Peyer's patch (tissue), 4 donors: ENCODE measurements at regions not wholly inside any gene's neighbourhood (a gene's known extent, or its start where the extent isn't known, plus 50 kb on each side); places are given as distances from the start of the nearest gene placed in this dataset.

Source experiments
- POLR2A ChIP-seq, 2 donors: fragments of 450-650 bp; IDR thresholded peaks; one replicate each; pipeline ENCODE4 v1.5.1; 2017; ENCODE audit warnings: antibody characterized with exemption in 2 of 2, mild to moderate bottlenecking in 2 of 2, moderate library complexity in 2 of 2
- TF ChIP-seq, protein P1 (sequence below), 6 experiments: fragments of 450-650 bp in 4 of 6; fragments of 200-600 bp in 2 of 6; sonication (generic) in 1 of 6; IDR thresholded peaks; one replicate each; pipeline ENCODE4 v1.5.1; 2017 to 2019; ENCODE audit warnings: antibody characterized with exemption in 6 of 6, mild to moderate bottlenecking in 3 of 6, moderate library complexity in 1 of 6

DNA sequence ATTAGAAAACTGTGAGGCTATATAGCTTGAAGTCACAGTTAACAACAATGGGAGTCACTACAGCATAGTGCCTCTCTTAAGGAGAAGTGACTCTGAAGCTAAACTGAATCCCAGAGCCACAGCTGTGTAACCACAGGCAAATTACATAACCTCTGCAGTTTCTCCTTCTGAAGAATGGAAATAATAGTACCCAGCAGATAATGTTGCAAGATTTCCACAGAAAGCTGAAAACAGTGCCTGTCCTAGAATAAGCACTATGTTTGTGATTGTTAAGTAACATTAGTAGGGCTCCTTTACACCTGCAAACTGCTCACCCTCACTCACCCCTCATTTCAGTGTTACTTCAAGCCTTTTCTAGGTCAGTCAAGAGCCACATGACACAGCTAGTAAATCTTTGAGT is 886.7 kb downstream of the PLA2G4A start:
- TF ChIP-seq POLR2A (IDR thresholded peaks at IDR 0.05), result no peak
- TF ChIP-seq, protein P1, sequence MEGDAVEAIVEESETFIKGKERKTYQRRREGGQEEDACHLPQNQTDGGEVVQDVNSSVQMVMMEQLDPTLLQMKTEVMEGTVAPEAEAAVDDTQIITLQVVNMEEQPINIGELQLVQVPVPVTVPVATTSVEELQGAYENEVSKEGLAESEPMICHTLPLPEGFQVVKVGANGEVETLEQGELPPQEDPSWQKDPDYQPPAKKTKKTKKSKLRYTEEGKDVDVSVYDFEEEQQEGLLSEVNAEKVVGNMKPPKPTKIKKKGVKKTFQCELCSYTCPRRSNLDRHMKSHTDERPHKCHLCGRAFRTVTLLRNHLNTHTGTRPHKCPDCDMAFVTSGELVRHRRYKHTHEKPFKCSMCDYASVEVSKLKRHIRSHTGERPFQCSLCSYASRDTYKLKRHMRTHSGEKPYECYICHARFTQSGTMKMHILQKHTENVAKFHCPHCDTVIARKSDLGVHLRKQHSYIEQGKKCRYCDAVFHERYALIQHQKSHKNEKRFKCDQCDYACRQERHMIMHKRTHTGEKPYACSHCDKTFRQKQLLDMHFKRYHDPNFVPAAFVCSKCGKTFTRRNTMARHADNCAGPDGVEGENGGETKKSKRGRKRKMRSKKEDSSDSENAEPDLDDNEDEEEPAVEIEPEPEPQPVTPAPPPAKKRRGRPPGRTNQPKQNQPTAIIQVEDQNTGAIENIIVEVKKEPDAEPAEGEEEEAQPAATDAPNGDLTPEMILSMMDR (IDR thresholded peaks at IDR 0.05), result no peak
